ENCODE measurements at regions not wholly inside any gene's neighbourhood (a gene's known extent, or its start where the extent isn't known, plus 50 kb on each side); places are given as distances from the start of the nearest gene placed in this dataset.

- no peak for TF ChIP-seq EZH2phosphoT487 (IDR thresholded peaks at IDR 0.05; ENCODE audit: borderline replicate concordance)
- TF ChIP-seq, protein P1, sequence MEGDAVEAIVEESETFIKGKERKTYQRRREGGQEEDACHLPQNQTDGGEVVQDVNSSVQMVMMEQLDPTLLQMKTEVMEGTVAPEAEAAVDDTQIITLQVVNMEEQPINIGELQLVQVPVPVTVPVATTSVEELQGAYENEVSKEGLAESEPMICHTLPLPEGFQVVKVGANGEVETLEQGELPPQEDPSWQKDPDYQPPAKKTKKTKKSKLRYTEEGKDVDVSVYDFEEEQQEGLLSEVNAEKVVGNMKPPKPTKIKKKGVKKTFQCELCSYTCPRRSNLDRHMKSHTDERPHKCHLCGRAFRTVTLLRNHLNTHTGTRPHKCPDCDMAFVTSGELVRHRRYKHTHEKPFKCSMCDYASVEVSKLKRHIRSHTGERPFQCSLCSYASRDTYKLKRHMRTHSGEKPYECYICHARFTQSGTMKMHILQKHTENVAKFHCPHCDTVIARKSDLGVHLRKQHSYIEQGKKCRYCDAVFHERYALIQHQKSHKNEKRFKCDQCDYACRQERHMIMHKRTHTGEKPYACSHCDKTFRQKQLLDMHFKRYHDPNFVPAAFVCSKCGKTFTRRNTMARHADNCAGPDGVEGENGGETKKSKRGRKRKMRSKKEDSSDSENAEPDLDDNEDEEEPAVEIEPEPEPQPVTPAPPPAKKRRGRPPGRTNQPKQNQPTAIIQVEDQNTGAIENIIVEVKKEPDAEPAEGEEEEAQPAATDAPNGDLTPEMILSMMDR (conservative IDR thresholded peaks at IDR 0.05; ENCODE audit: low read length) = no peak
Observed at GRCh38 chr15:69780981-69781380, 316.7 kb downstream of the TLE3 start.

Measured in Loucy (cell line).